Stimulated activated naive CD8-positive, alpha-beta T cell treated with anti-CD3 and anti-CD28 coated beads, Interleukin-15, amount 100 ng/mL, for 72 hours (primary cell): ENCODE measurements at regions not wholly inside any gene's neighbourhood (a gene's known extent, or its start where the extent isn't known, plus 50 kb on each side); places are given as distances from the start of the nearest gene placed in this dataset.

Source experiments
- ATAC-seq: fragments of 150-1000 bp; cut with Tn5 transposase; 2 replicates; pipeline ENCODE4 v1.10.0; 2021; ENCODE audit warnings: mild to moderate bottlenecking, moderate library complexity
- DNase-seq, 2 donors: peaks; one replicate each; pipeline ENCODE4 v3.0.0; 2021 to 2022
- H3K27ac Mint-ChIP-seq, 2 donors: one replicate each; pipeline ENCODE4 v1.8.0; 2022; ENCODE audit warnings: mild to moderate bottlenecking in 2 of 2, mixed read lengths in 2 of 2, moderate library complexity in 2 of 2
- H3K27me3 Mint-ChIP-seq: one replicate; pipeline ENCODE4 v1.8.0; 2022; ENCODE audit warnings: mixed read lengths
- H3K4me1 Mint-ChIP-seq: one replicate; pipeline ENCODE4 v1.8.0; 2022; ENCODE audit warnings: mild to moderate bottlenecking, mixed read lengths
- H3K4me3 Mint-ChIP-seq, 2 donors: one replicate each; pipeline ENCODE4 v1.8.0; 2022; ENCODE audit warnings: mild to moderate bottlenecking in 2 of 2, mixed read lengths in 2 of 2, moderate library complexity in 1 of 2
- H3K9me3 Mint-ChIP-seq, 2 donors: one replicate each; pipeline ENCODE4 v1.8.0; 2022; ENCODE audit warnings: mixed read lengths in 2 of 2

GRCh38 chr15:67892559-67893377, 52.9 kb upstream of the RNU6-1 start:
- peaks cover 6% of the 10 kb centered on the region for H3K4me1 Mint-ChIP-seq
- H3K9me3 Mint-ChIP-seq = peaks cover 28 to 37% of the 10 kb centered on the region in 2 donors
- no peak overlapping the region for H3K4me3 Mint-ChIP-seq
- DNase-seq = no peak
- no peak overlapping the region for H3K27ac Mint-ChIP-seq
- no peak for ATAC-seq
- peaks cover 21% of the 10 kb centered on the region for H3K27me3 Mint-ChIP-seq

GRCh38 chr15:67895237-67895636, 55.4 kb upstream of the RNU6-1 start:
- no peak overlapping the region for H3K4me3 Mint-ChIP-seq
- H3K4me1 Mint-ChIP-seq = no peaks in the 10 kb centered on the region
- H3K27me3 Mint-ChIP-seq = peaks cover 3% of the 10 kb centered on the region
- no peak for DNase-seq
- H3K27ac Mint-ChIP-seq = no peak overlapping the region
- no peak for ATAC-seq
- peaks cover 11 to 17% of the 10 kb centered on the region in 2 donors for H3K9me3 Mint-ChIP-seq

GRCh38 chr15:67897646-67898339, 57.9 kb upstream of the RNU6-1 start:
- Mint-ChIP-seq H3K4me3 (no peak overlapping the region), H3K9me3 (peaks cover 10 to 13% of the 10 kb centered on the region in 2 donors), H3K27ac (no peak overlapping the region), H3K27me3 (no peaks in the 10 kb centered on the region), H3K4me1 (no peaks in the 10 kb centered on the region)
- ATAC-seq (no peak), DNase-seq (no peak)

GRCh38 chr15:67899596-67900283, 59.9 kb upstream of the RNU6-1 start:
- H3K4me1 Mint-ChIP-seq = no peaks in the 10 kb centered on the region
- no peaks in the 10 kb centered on the region for H3K27me3 Mint-ChIP-seq
- no peak overlapping the region for H3K27ac Mint-ChIP-seq
- H3K9me3 Mint-ChIP-seq = peaks cover 10 to 13% of the 10 kb centered on the region in 2 donors
- DNase-seq = no peak
- H3K4me3 Mint-ChIP-seq = no peak overlapping the region
- ATAC-seq = no peak

- Mint-ChIP-seq H3K4me3 (no peak overlapping the region), H3K27ac (peak overlapping the region in 1 of 2 donors; percentile 52), H3K4me1 (no peaks in the 10 kb centered on the region), H3K27me3 (no peaks in the 10 kb centered on the region), H3K9me3 (peaks cover 5 to 7% of the 10 kb centered on the region in 2 donors)
- DNase-seq (no peak), ATAC-seq (no peak)
Measured at GRCh38 chr15:67900621-67901147, 60.8 kb upstream of the RNU6-1 start.

- H3K27ac Mint-ChIP-seq = no peak overlapping the region
- no peaks in the 10 kb centered on the region for H3K27me3 Mint-ChIP-seq
- H3K9me3 Mint-ChIP-seq = no peaks in the 10 kb centered on the region
- H3K4me3 Mint-ChIP-seq = no peak overlapping the region
- no peak for DNase-seq
- no peaks in the 10 kb centered on the region for H3K4me1 Mint-ChIP-seq
- ATAC-seq = no peak
Measured at GRCh38 chr15:67901922-67902321, 62.1 kb upstream of the RNU6-1 start.

- Mint-ChIP-seq H3K27ac (no peak overlapping the region), H3K27me3 (no peaks in the 10 kb centered on the region), H3K4me1 (no peaks in the 10 kb centered on the region), H3K9me3 (no peaks in the 10 kb centered on the region), H3K4me3 (no peak overlapping the region)
- DNase-seq (no peak), ATAC-seq (no peak)
Measured at GRCh38 chr15:67902579-67903009, 62.7 kb upstream of the RNU6-1 start.

- Mint-ChIP-seq H3K9me3 (peaks cover under 1 to 8% of the 10 kb centered on the region in 2 donors), H3K4me1 (no peaks in the 10 kb centered on the region), H3K27ac (no peak overlapping the region), H3K4me3 (no peak overlapping the region), H3K27me3 (no peaks in the 10 kb centered on the region)
- DNase-seq = no peak
- ATAC-seq = no peak
Measured at GRCh38 chr15:67903708-67904107, 63.9 kb upstream of the RNU6-1 start.

- Mint-ChIP-seq H3K27me3 (no peaks in the 10 kb centered on the region), H3K9me3 (peaks cover 4 to 22% of the 10 kb centered on the region in 2 donors), H3K4me1 (no peaks in the 10 kb centered on the region), H3K4me3 (no peak overlapping the region), H3K27ac (no peak overlapping the region)
- DNase-seq (no peak), ATAC-seq (no peak)
Measured at GRCh38 chr15:67905628-67906027, 65.8 kb upstream of the RNU6-1 start.

- no peaks in the 10 kb centered on the region for H3K4me1 Mint-ChIP-seq
- ATAC-seq (no peak), DNase-seq (no peak)
- peaks cover 4 to 24% of the 10 kb centered on the region in 2 donors for H3K9me3 Mint-ChIP-seq
- H3K27me3 Mint-ChIP-seq = no peaks in the 10 kb centered on the region
- H3K27ac Mint-ChIP-seq = no peak overlapping the region
- H3K4me3 Mint-ChIP-seq = no peak overlapping the region
Measured at GRCh38 chr15:67906382-67906781, 66.5 kb upstream of the RNU6-1 start.

- no peaks in the 10 kb centered on the region for H3K4me1 Mint-ChIP-seq
- peaks cover 4 to 30% of the 10 kb centered on the region in 2 donors for H3K9me3 Mint-ChIP-seq
- DNase-seq (no peak), ATAC-seq (no peak)
- H3K27ac Mint-ChIP-seq = no peak overlapping the region
- H3K27me3 Mint-ChIP-seq = no peaks in the 10 kb centered on the region
- no peak overlapping the region for H3K4me3 Mint-ChIP-seq
Measured at GRCh38 chr15:67907184-67907723, 67.4 kb upstream of the RNU6-1 start.

GRCh38 chr15:67908756-67909155, 68.9 kb upstream of the RNU6-1 start:
- ATAC-seq = no peak
- DNase-seq = no peak
- no peaks in the 10 kb centered on the region for H3K27me3 Mint-ChIP-seq
- H3K4me3 Mint-ChIP-seq = no peak overlapping the region
- no peaks in the 10 kb centered on the region for H3K4me1 Mint-ChIP-seq
- peaks cover 4 to 30% of the 10 kb centered on the region in 2 donors for H3K9me3 Mint-ChIP-seq
- no peak overlapping the region for H3K27ac Mint-ChIP-seq

GRCh38 chr15:67911727-67912126, 71.9 kb upstream of the RNU6-1 start:
- DNase-seq (no peak), ATAC-seq (no peak)
- Mint-ChIP-seq H3K4me1 (no peaks in the 10 kb centered on the region), H3K27me3 (no peaks in the 10 kb centered on the region), H3K4me3 (no peak overlapping the region), H3K9me3 (peaks cover 4 to 30% of the 10 kb centered on the region in 2 donors), H3K27ac (no peak overlapping the region)

GRCh38 chr15:67914028-67914427, 74.2 kb upstream of the RNU6-1 start:
- Mint-ChIP-seq H3K4me1 (no peaks in the 10 kb centered on the region), H3K27me3 (no peaks in the 10 kb centered on the region), H3K4me3 (no peak overlapping the region), H3K9me3 (peaks cover under 1 to 29% of the 10 kb centered on the region in 2 donors), H3K27ac (no peak overlapping the region)
- ATAC-seq = no peak
- DNase-seq = no peak
